ENCODE measurements at regions not wholly inside any gene's neighbourhood (a gene's known extent, or its start where the extent isn't known, plus 50 kb on each side); places are given as distances from the start of the nearest gene placed in this dataset.
"Not testable (repeated sequence)": the region's sequence is repeated elsewhere in the genome, so short reads cannot be mapped to it uniquely, and the experiment has no call there.

GRCh38 chr7:145919712-145920111 is 196.9 kb upstream of the CNTNAP2 start:
- no peak for DNase-seq (ENCODE audit: low spot score)

GRCh38 chr7:145916776-145917175 is 199.8 kb upstream of the CNTNAP2 start:
- DNase-seq (ENCODE audit: low spot score) = no peak

GRCh38 chr7:145915679-145916078 is 200.9 kb upstream of the CNTNAP2 start:
- DNase-seq (ENCODE audit: low spot score) = no peak

GRCh38 chr7:145909991-145910513 is 206.5 kb upstream of the CNTNAP2 start:
- no peak for DNase-seq (ENCODE audit: low spot score)

- DNase-seq (ENCODE audit: low spot score) = no peak
Measured at GRCh38 chr7:145903658-145904057, 212.9 kb upstream of the CNTNAP2 start.

- no peak for DNase-seq (ENCODE audit: low spot score)
Measured at GRCh38 chr7:145902123-145902522, 214.5 kb upstream of the CNTNAP2 start.

GRCh38 chr7:145899938-145900337 is 216.7 kb upstream of the CNTNAP2 start:
- no peak for DNase-seq (ENCODE audit: low spot score)

GRCh38 chr7:145893925-145894535 is 222.6 kb upstream of the CNTNAP2 start:
- no peak for DNase-seq (ENCODE audit: low spot score)

- no peak for DNase-seq (ENCODE audit: low spot score)
Measured at GRCh38 chr7:145884716-145885514, 231.7 kb upstream of the CNTNAP2 start.

- no peak for DNase-seq (ENCODE audit: low spot score)
Measured at GRCh38 chr7:145876376-145876775, 240.2 kb upstream of the CNTNAP2 start.

GRCh38 chr7:145875267-145875666 is 241.3 kb upstream of the CNTNAP2 start:
- DNase-seq (ENCODE audit: low spot score) = no peak

- no peak for DNase-seq (ENCODE audit: low spot score)
Measured at GRCh38 chr7:145868935-145869334, 247.7 kb upstream of the CNTNAP2 start.

- DNase-seq (ENCODE audit: low spot score) = no peak
Measured at GRCh38 chr7:145862212-145862611, 254.4 kb upstream of the CNTNAP2 start.

GRCh38 chr7:145860809-145861208 is 255.8 kb upstream of the CNTNAP2 start:
- DNase-seq (ENCODE audit: low spot score) = no peak

GRCh38 chr7:145850636-145851035 is 266.0 kb upstream of the CNTNAP2 start:
- DNase-seq (ENCODE audit: low spot score) = no peak

- DNase-seq (ENCODE audit: low spot score) = no peak
Measured at GRCh38 chr7:145848691-145849090, 267.9 kb upstream of the CNTNAP2 start.

GRCh38 chr7:145845345-145845744 is 271.3 kb upstream of the CNTNAP2 start:
- DNase-seq (ENCODE audit: low spot score) = no peak

GRCh38 chr7:145839814-145840213 is 276.8 kb upstream of the CNTNAP2 start:
- no peak for DNase-seq (ENCODE audit: low spot score)

GRCh38 chr7:145831616-145832206 is 284.9 kb upstream of the CNTNAP2 start:
- no peak for DNase-seq (ENCODE audit: low spot score)

- DNase-seq (ENCODE audit: low spot score) = no peak
Measured at GRCh38 chr7:145817687-145818086, 298.9 kb upstream of the CNTNAP2 start.

- DNase-seq (ENCODE audit: low spot score) = no peak
Measured at GRCh38 chr7:145812218-145812617, 304.4 kb upstream of the CNTNAP2 start.

GRCh38 chr7:145805496-145805895 is 311.1 kb upstream of the CNTNAP2 start:
- not testable (repeated sequence) for DNase-seq (ENCODE audit: low spot score)

GRCh38 chr7:145797507-145797906 is 319.1 kb upstream of the CNTNAP2 start:
- DNase-seq (ENCODE audit: low spot score) = no peak

Measured in cerebellar cortex (tissue), 1 donor.